NCI-H2107 treated with DMSO at 0.1 percent for 48 hours (cell line): ENCODE measurements at regions not wholly inside any gene's neighbourhood (a gene's known extent, or its start where the extent isn't known, plus 50 kb on each side); places are given as distances from the start of the nearest gene placed in this dataset.
A peak's percentile ranks its signal among the peaks of the same experiment; 100 is the strongest.
"Not testable (repeated sequence)": the region's sequence is repeated elsewhere in the genome, so short reads cannot be mapped to it uniquely, and the experiment has no call there.

Experiments
- DNase-seq: peaks from one replicate; lab custom pipeline; 2025; ENCODE audit not compliant: unreplicated experiment; lab: John Stamatoyannopoulos, UW

GRCh38 chr3:197408177-197408957 lies 110.0 kb upstream of the DLG1 start:
- no peak for DNase-seq

GRCh38 chr3:197407526-197407925 lies 109.1 kb upstream of the DLG1 start:
- DNase-seq: no peak

- DNase-seq: no peak
Measured at GRCh38 chr3:197407053-197407452, 108.6 kb upstream of the DLG1 start.

GRCh38 chr3:197406266-197406665 lies 107.9 kb upstream of the DLG1 start:
- DNase-seq: no peak

GRCh38 chr3:197404754-197405153 lies 106.3 kb upstream of the DLG1 start:
- DNase-seq: no peak

GRCh38 chr3:197404030-197404429 lies 105.6 kb upstream of the DLG1 start:
- no peak for DNase-seq

GRCh38 chr3:197402401-197402800 lies 104.0 kb upstream of the DLG1 start:
- not testable (repeated sequence) for DNase-seq

GRCh38 chr3:197399486-197399885 lies 101.1 kb upstream of the DLG1 start:
- DNase-seq: no peak

- no peak for DNase-seq
Measured at GRCh38 chr3:197398286-197398878, 100.0 kb upstream of the DLG1 start.

GRCh38 chr3:197397838-197398237 lies 99.4 kb upstream of the DLG1 start:
- no peak for DNase-seq

- DNase-seq: no peak
Measured at GRCh38 chr3:197394464-197395321, 96.3 kb upstream of the DLG1 start.

- not testable (repeated sequence) for DNase-seq
Measured at GRCh38 chr3:197394126-197394463, 95.7 kb upstream of the DLG1 start.

- no peak for DNase-seq
Measured at GRCh38 chr3:197393711-197394110, 95.3 kb upstream of the DLG1 start.

- no peak for DNase-seq
Measured at GRCh38 chr3:197392961-197393360, 94.5 kb upstream of the DLG1 start.

- DNase-seq: no peak
Measured at GRCh38 chr3:197381371-197381770, 83.0 kb upstream of the DLG1 start.

- DNase-seq: peak; percentile 52
Measured at GRCh38 chr3:197380786-197381185, 82.4 kb upstream of the DLG1 start.

- DNase-seq: no peak
Measured at GRCh38 chr3:197378985-197379718, 80.7 kb upstream of the DLG1 start.

GRCh38 chr3:197376735-197377555 lies 78.5 kb upstream of the DLG1 start:
- no peak for DNase-seq

- DNase-seq: no peak
Measured at GRCh38 chr3:197376020-197376419, 77.6 kb upstream of the DLG1 start.

GRCh38 chr3:197375001-197375441 lies 76.6 kb upstream of the DLG1 start:
- DNase-seq: no peak
